ENCODE measurements at regions not wholly inside any gene's neighbourhood (a gene's known extent, or its start where the extent isn't known, plus 50 kb on each side); places are given as distances from the start of the nearest gene placed in this dataset.

DNA sequence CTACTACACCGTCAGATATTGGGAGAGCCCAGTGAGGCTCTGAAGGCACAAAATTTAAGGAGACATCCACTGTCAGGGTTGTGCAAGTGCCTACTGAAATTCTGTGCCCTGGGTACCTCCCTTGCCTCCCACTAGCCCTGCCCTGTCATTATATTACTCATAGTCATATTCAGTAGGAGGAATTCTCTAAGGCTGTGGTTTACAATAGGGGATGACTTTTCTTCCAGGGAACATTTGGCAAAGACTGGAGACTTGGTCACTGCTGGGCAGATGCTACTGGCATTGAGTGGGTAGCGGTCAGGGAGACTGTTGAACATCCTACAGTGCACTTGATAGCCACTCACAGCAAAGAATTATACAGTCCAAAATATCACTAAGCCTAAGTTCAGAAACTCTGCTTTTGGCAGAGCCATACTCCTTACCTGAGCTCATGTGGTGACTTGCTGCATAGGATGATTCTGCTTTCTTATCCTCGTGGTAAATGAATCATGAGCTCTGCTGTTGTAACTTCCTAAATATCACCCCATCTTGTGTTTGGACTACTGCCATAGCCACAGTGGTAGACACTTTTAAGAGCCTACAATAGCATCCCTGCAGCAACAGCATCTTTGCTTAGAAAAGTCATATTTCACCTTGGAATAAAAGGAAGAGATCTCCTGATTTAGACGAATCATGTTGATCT, 563.4 kb upstream of the PLXNA2 start:
- DNase-seq, result no peak

- DNase-seq, result no peak
Observed at GRCh38 chr1:208808301-208808700, 564.1 kb upstream of the PLXNA2 start.

- DNase-seq, result no peak
Observed at GRCh38 chr1:208809876-208810275, 565.7 kb upstream of the PLXNA2 start.

- no peak for DNase-seq
Observed at GRCh38 chr1:208818770-208819445, 574.7 kb upstream of the PLXNA2 start.

DNA sequence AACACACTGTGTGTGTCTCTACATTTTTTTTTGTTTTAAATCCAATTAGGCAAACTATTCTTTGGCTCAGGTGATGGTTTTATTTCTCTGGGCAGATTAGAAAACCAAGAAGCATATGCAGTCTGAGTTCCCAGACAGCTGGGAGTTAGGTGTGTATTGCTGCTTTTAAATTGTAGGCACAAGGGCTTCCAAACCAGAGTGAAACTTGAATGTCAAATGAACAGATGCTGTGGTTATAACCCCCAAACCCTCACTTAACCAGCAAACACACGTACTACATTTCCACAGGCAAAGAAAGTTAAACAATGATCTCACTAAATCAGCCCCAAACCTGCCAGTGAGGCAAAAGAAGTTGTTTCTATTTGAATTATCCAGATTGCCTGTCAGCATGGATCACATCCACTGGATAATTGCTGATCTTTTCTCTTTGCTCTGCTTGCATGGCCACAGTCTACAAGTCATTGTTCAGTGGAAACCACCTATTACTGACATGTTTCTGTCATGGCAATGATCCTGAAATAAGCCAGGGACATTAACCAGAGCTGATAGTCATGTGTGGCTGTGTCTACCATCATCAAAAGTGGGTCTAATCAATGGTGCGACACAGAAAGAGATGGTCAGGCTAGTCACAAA, 576.5 kb upstream of the PLXNA2 start:
- DNase-seq, result no peak

DNA sequence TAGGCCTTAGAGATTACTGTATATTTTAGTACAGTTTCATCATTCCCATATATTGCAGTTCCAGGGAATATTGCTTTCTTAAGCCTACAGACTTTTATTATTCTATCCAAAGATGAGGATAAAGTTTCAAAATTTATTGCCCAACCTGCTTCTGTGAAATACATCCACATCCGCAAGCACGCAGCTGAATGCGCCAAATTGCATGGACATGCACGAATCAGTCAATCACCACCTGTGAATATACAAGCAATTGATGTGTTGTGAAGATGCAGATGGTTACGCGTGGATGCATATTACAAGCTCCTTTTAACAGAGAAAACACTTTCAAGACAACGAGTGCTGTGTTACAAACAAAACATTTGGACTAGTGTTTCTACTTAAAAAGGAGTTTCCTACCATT, 577.8 kb upstream of the PLXNA2 start:
- no peak for DNase-seq

DNA sequence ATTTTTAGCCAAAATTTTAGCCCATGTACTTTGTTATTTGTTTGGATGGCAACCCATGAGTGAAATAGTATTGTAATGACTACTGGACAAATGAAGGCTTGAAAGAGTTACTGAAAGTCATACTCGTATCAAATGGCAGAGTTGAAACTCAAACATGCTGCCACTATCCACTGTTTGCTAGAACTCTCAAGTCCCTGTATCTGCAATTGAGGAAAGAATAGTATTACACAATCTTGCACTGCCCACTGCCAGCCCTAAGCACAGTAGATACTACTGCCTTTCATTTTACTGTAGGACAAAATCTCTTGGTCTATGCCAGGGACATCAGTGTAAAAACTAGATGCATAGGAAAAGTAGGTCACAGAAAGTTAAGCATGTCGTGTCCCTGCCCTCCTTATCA, 581.1 kb upstream of the PLXNA2 start:
- no peak for DNase-seq

- DNase-seq, result no peak
Observed at GRCh38 chr1:208829595-208829994, 585.4 kb upstream of the PLXNA2 start.

DNA sequence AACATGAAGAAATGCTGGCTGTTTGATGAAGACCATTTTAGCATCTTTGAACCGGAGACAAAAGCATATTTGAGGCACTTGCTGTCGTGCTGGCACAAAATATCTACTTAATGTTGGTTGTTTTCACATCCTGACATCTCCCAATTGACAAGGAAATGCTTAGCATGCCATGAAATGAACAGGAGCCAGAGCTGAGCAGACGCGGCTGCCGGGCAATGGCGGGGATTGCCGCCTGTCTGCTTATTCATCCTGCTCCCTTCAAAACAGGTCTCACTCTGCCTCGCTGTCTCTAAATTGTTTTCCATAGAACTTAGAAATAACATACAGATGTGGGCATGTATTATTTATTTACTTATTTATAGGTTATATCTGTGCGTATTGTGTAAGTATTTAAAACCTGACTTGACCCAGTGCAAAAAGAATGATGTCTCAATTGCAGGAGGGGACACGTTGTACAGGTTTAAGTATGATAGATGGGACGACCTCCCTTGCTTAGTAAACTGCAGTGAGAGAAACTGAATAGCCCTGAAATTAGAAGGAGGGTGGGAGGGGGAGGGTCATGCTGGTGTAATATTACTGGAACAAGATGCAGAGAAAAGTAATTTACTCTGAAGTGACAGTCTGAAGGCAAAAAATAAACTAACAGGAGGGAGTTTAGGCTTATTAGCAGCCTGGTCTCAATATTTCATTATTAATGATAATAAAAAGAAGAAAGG, 590.4 kb upstream of the PLXNA2 start:
- no peak for DNase-seq

DNA sequence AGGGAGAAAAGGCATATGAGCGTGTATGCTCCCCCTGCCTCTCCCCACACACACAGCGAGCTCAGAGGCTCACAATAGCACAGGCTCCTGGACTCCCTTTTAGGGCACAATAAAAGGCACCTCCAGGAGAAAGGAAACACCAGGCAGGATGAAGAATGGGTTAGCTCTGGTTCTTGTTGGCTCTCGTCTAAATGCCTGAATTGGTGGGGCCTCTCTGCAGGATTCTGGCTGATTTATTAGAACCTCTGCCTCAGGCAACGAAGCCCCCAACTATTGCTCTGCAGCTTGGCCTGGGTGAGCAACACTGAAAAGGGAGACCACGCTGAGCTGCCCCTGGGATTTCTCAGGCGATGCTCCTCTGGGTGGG, 590.9 kb upstream of the PLXNA2 start:
- no peak for DNase-seq

GRCh38 chr1:208835781-208836180, 591.6 kb upstream of the PLXNA2 start:
- no peak for DNase-seq

GRCh38 chr1:208837242-208837641, 593.1 kb upstream of the PLXNA2 start:
- DNase-seq, result no peak

DNA sequence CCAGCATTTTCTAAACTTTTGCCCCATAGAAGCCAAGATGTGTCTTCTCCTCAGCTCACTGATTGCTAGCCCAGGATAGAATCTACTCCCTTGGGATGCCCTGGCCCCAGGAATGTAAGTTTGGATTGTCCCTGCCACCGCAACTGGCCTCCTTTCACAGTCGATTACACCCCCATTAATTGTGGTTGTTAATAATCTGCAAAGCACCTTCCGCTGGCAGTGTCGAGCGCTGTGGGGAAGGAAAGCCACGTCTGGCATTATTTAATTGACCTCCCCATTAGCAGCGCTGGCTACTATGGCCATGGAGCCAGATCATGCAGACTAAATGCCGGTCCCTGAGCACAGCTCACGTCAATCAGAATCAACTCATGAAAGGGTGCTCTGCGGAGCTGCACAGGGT, 597.3 kb upstream of the PLXNA2 start:
- no peak for DNase-seq

DNA sequence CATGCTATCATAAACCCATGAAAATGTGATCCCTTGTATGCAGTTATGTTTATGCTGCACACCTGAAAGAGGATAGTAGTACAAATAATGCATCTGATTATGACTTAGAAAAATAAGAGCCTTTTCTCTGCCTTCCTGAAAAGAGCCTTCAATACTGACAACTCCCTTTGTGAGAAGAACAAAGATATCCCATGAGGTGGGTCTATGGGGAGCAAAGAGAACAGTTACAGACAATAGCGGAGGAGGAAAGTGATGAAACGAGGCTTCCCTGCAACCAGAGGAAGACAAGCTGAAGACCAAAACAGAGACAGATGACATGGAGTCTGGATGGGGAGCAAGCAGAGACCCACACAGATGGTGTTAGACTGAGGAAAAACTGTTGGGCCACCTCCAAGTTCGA, 598.3 kb upstream of the PLXNA2 start:
- DNase-seq, result no peak

DNA sequence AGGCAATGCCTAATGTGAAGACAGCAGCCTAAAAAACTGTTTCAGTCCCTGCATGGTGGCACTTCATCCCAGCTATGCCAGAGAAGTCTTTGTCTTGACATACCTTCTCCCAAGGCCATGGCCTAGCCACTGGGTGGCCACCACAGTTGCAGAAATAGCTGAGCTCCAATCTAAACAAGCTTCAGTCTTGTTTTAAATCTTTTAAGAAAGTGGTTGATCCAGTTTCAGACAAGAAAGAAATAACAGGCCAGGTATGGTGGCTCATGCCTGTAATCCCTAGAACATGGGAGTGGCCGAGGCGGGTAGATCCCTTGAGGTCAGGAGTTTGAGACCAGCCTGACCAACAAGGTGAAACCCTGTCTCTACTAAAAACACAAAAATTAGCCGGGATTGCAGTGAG, 600.0 kb upstream of the PLXNA2 start:
- no peak for DNase-seq

DNA sequence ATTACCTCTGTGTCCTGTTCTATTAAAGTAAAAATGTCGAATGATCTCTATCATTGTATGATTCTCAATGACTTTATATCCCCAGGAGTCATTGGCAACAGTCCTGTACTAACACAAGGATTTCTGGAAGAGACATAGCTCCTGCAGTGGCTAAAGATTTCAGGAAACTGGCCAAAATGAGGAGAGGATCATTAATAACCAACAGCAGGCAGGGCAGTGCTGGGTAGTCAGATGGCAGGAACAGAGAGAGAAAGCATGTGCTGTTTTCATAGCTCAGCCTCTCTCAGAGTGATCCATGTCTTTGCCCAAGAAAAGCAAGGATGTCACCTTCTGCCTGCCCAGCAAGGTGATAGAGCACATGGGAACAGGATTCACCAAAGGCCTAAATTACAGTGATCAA, 604.7 kb upstream of the PLXNA2 start:
- DNase-seq, result no peak

DNA sequence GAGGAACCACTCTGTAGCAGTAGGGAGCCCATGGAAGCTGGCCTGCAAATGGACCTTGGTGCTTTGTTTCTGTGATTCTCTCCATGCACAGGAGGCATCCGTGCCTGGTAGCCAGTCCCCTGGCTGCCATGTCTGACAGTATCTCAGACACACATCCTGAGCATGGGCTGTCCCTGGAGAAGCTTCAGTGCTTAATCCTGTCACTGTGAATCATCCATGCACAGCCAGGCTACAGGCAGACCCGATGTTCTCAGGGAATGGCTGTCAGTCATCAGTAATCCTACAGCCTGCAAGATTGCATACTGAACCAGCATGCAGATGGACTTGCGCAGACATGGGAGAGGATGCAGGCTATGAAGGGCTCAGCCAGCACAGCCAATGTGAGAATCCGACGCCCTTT, 606.3 kb upstream of the PLXNA2 start:
- DNase-seq, result no peak

DNA sequence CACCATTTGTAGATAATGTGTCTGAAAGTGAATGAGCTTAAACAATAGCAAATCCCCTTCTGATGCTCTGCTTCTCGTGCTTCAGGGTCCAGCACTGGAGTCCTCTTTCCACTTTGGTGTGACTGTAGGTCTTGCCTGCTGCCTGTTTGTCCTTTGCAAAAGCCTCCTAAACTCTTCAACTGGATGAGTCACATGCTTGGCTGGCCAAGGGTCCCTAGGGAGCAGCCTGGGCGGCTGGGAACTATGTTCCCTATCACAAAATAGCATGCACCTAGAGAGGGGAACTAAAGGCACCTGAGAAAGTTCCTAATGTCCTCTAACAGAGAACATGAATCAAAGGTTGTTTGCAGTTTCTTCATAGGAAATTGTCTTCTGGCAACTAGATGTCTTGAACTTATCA, 607.2 kb upstream of the PLXNA2 start:
- DNase-seq, result no peak

DNA sequence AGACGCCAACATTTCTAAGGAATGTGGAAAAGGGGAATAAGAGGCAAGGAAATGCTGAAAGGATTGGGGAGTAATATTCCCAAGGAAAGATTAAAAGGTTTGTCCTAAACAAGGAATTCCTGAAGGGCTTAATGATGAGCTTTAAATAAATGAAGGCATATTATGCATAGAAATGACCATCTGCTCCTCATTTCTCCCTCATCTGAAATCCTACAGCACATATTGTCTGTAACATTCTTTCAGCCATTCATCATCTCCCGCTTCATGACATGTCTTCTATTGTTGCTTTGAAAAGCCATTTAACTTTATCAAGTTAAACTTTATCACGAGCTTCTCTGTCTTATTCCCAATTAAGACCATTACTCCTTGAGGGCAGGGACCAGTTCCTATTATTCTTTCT, 608.7 kb upstream of the PLXNA2 start:
- DNase-seq, result no peak

- DNase-seq, result no peak
Observed at GRCh38 chr1:208855403-208855802, 611.2 kb upstream of the PLXNA2 start.

DNA sequence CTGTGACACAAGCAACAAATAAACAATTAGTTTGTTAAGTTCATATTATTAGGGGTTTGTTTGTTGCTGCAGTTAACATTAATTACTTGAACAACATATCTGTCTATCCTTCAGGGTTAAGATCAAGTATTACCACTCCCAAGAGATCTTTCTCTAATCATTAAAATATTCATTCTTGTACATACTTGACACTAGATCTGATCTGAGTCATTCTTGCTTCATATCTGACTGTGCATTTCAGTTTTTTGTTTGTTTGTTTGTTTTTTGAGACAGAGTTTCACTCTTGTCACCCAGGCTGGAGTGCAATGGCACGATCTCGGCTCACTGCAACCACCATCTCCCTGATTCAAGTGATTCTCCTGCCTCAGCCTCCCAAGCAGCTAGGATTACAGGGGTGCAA, 613.3 kb upstream of the PLXNA2 start:
- DNase-seq, result no peak

GRCh38 chr1:208858738-208859137, 614.6 kb upstream of the PLXNA2 start:
- DNase-seq, result no peak

GRCh38 chr1:208864366-208864965, 620.3 kb upstream of the PLXNA2 start:
- DNase-seq, result no peak
